HCT116 (cell line): ENCODE measurements at regions not wholly inside any gene's neighbourhood (a gene's known extent, or its start where the extent isn't known, plus 50 kb on each side); places are given as distances from the start of the nearest gene placed in this dataset.

ENCODE experiments used
- ATAC-seq: fragments of 200-7000 bp; cut with Tn5 transposase; 2 replicates; pipeline ENCODE4 v1.9.1; 2020; ENCODE audit warnings: mild to moderate bottlenecking, moderate library complexity
- BruUV-seq: library from RNA; stranded (reverse); fragments of 400-500 nt; replicated peaks from 2 replicates; lab custom pipeline; 2021; lab: Mats Ljungman, UMichigan
- CTCF ChIA-PET: fragments of 300-600 bp; sonication (Branson Sonifier 250); formaldehyde crosslinking; loops from one replicate; lab custom pipeline; 2021; ENCODE audit warnings: antibody characterized with exemption; lab: Charles Lee
- POLR2A ChIA-PET: fragments of 300-600, 350-600 bp; sonication (Branson Sonifier 250); formaldehyde crosslinking; loops from one replicate; lab custom pipeline; 2021; ENCODE audit warnings: antibody characterized with exemption; lab: Charles Lee
- RAD21 ChIA-PET, 2 experiments: fragments of 300-600 bp; sonication (Branson Sonifier 250); formaldehyde crosslinking; loops; one replicate each; lab custom pipeline; 2023; ENCODE audit warnings: low total read pairs in 2 of 2; ENCODE audit not compliant: uncharacterized antibody in 2 of 2, unreplicated experiment in 2 of 2, low non-redundant PET in 1 of 2; lab: Charles Lee
- DNase-seq: peaks from one replicate; pipeline ENCODE4 v3.0.0-alpha.2; 2010; ENCODE audit warnings: low read depth, low spot score
- H2AFZ ChIP-seq: fragments of 200-600 bp; shearing (Covaris generic), sonication (generic); 2 replicates; pipeline ENCODE4 v1.6.1; 2017; ENCODE audit warnings: low read depth, mixed run types, mixed read lengths, antibody characterized with exemption, low read length; ENCODE audit not compliant: poor library complexity, severe bottlenecking
- H3K27ac ChIP-seq: 2 replicates; pipeline ENCODE4 v1.5.1; 2012; ENCODE audit warnings: low read depth, low read length
- H3K27me3 ChIP-seq: fragments of 200-600 bp; sonication (generic); 2 replicates; pipeline ENCODE4 v1.6.1; 2016; ENCODE audit warnings: mixed run types, low read length, mixed read lengths; ENCODE audit not compliant: insufficient read depth
- H3K36me3 ChIP-seq, 2 experiments: fragments of 200-500 bp in 1 of 2; fragments of 200-600 bp in 1 of 2; sonication (Bioruptor generic) in 1 of 2; sonication (generic) in 1 of 2; 2 replicates each; pipeline versions ENCODE4 v1.5.1 to v1.6.1; 2014 to 2016; ENCODE audit warnings: low read length in 2 of 2, inconsistent platforms in 1 of 2, mixed read lengths in 1 of 2, mixed run types in 1 of 2; ENCODE audit not compliant: insufficient read depth in 2 of 2, control insufficient read depth in 1 of 2
- H3K4me1 ChIP-seq, 2 experiments: fragments of 200-600 bp in 1 of 2; sonication (generic) in 1 of 2; 2 replicates each; pipeline versions ENCODE4 v1.5.1 to v1.6.1; 2012 to 2017; ENCODE audit warnings: low read length in 2 of 2, inconsistent platforms in 1 of 2, mild to moderate bottlenecking in 1 of 2, mixed read lengths in 1 of 2, mixed run types in 1 of 2, moderate library complexity in 1 of 2; ENCODE audit not compliant: insufficient read depth in 2 of 2, control insufficient read depth in 1 of 2
- H3K4me2 ChIP-seq: fragments of 200-600 bp; sonication (generic); 2 replicates; pipeline ENCODE4 v1.6.1; 2017; ENCODE audit warnings: mixed run types, low read length, mixed read lengths
- H3K4me3 ChIP-seq, 2 experiments: fragments of 200-600 bp in 1 of 2; sonication (generic) in 1 of 2; replicated peaks in 1 of 2; 2 replicates each; pipeline ENCODE4 v1.5.1; 2011 to 2016; ENCODE audit warnings: low read length in 2 of 2, control low read depth in 1 of 2, low read depth in 1 of 2, mild to moderate bottlenecking in 1 of 2, mixed read lengths in 1 of 2, mixed run types in 1 of 2
- H3K79me2 ChIP-seq: fragments of 200-600 bp; sonication (generic); 2 replicates; pipeline ENCODE4 v1.6.1; 2017; ENCODE audit warnings: mild to moderate bottlenecking, mixed run types, low read length, moderate library complexity, mixed read lengths; ENCODE audit not compliant: insufficient read depth
- H3K9ac ChIP-seq: fragments of 200-600 bp; sonication (generic); 2 replicates; pipeline ENCODE4 v1.6.1; 2016; ENCODE audit warnings: low read length, mixed read lengths
- H3K9me2 ChIP-seq: fragments of 200-600 bp; sonication (generic), shearing (Covaris generic); 2 replicates; pipeline ENCODE4 v1.6.1; 2017; ENCODE audit warnings: mixed run types, mild to moderate bottlenecking, moderate library complexity; ENCODE audit not compliant: insufficient read depth
- H3K9me3 ChIP-seq, 2 experiments: fragments of 200-500 bp in 1 of 2; fragments of 200-600 bp in 1 of 2; sonication (Bioruptor generic) in 1 of 2; sonication (generic) in 1 of 2; 2 replicates each; pipeline ENCODE4 v1.6.1; 2014 to 2017; ENCODE audit warnings: low read length in 2 of 2, mixed read lengths in 2 of 2, inconsistent platforms in 1 of 2, low read depth in 1 of 2, mild to moderate bottlenecking in 1 of 2, mixed run types in 1 of 2, moderate library complexity in 1 of 2; ENCODE audit not compliant: control insufficient read depth in 1 of 2, insufficient read depth in 1 of 2
- H4K20me1 ChIP-seq: fragments of 200-600 bp; sonication (generic), shearing (Covaris generic); 2 replicates; pipeline ENCODE4 v1.6.1; 2017; ENCODE audit warnings: mixed run types, mild to moderate bottlenecking, moderate library complexity; ENCODE audit not compliant: insufficient read depth
- EGR1 ChIP-seq: IDR thresholded peaks from 2 replicates; pipeline ENCODE4 v1.6.1; 2012; ENCODE audit warnings: low read depth
- ELF1 ChIP-seq: IDR thresholded peaks from 2 replicates; pipeline ENCODE4 v1.6.1; 2012; ENCODE audit warnings: low read depth, borderline replicate concordance
- POLR2A ChIP-seq: IDR thresholded peaks from 2 replicates; pipeline ENCODE4 v1.7.0; 2011; ENCODE audit warnings: borderline replicate concordance; ENCODE audit not compliant: insufficient read depth, insufficient read length; ENCODE audit errors: extremely low read depth
- SP1 ChIP-seq: IDR thresholded peaks from 2 replicates; pipeline ENCODE4 v1.6.1; 2012; ENCODE audit warnings: low read depth
- YY1 ChIP-seq: IDR thresholded peaks from 2 replicates; pipeline ENCODE4 v1.6.1; 2011; ENCODE audit warnings: low read length, low read depth, moderate library complexity, mild to moderate bottlenecking; ENCODE audit not compliant: insufficient replicate concordance; ENCODE audit errors: extremely low read depth
- intact Hi-C: fragments of 100-400 bp; cut with micrococcal nuclease; formaldehyde crosslinking; loops from 2 replicates; pipeline ENCODE4 v1.10.0; 2022
- TF ChIP-seq, protein P1 (sequence below), 3 experiments: fragments of 200-600 bp in 1 of 3; sonication (generic) in 1 of 3; IDR thresholded peaks in 2 of 3; conservative IDR thresholded peaks in 1 of 3; 2 replicates each; pipeline ENCODE4 v1.5.1; 2012 to 2017; ENCODE audit warnings: low read depth in 2 of 3, low read length in 2 of 3, antibody characterized with exemption in 1 of 3, borderline replicate concordance in 1 of 3, control low read depth in 1 of 3, mild to moderate bottlenecking in 1 of 3, mixed read lengths in 1 of 3, mixed run types in 1 of 3, moderate library complexity in 1 of 3; ENCODE audit not compliant: insufficient read depth in 1 of 3
- TF ChIP-seq, protein P2 (sequence below): IDR thresholded peaks from 2 replicates; pipeline ENCODE4 v1.6.1; 2012

DNA sequence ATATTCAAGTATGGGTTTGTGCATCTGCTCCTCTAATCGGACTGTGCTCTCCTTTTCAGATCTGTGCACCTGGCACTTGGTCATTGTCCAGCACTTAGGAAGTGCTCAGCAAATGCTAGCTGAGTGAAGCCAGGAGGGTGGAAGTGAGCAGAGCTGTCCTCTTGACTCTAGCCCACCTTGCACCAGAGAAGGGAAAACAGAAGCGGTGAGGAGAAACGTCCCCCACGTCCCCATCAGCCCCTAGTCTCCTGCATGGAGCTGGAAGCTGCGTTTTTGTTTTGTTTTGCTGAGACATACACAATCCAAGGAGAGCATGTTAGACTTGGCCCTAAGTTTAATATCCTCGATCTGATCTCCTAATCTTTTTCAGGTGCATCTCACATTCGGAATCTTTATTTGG, 73.6 kb downstream of the EN1 start (continued):
- TF ChIP-seq, protein P1, sequence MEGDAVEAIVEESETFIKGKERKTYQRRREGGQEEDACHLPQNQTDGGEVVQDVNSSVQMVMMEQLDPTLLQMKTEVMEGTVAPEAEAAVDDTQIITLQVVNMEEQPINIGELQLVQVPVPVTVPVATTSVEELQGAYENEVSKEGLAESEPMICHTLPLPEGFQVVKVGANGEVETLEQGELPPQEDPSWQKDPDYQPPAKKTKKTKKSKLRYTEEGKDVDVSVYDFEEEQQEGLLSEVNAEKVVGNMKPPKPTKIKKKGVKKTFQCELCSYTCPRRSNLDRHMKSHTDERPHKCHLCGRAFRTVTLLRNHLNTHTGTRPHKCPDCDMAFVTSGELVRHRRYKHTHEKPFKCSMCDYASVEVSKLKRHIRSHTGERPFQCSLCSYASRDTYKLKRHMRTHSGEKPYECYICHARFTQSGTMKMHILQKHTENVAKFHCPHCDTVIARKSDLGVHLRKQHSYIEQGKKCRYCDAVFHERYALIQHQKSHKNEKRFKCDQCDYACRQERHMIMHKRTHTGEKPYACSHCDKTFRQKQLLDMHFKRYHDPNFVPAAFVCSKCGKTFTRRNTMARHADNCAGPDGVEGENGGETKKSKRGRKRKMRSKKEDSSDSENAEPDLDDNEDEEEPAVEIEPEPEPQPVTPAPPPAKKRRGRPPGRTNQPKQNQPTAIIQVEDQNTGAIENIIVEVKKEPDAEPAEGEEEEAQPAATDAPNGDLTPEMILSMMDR (IDR thresholded peaks at IDR 0.05 in 2 of 3, conservative IDR thresholded peaks at IDR 0.05 in 1 of 3; ENCODE audit: borderline replicate concordance in 1 of 3, insufficient read depth in 1 of 3, low read depth in 2 of 3, low read length in 2 of 3) = no peak
- TF ChIP-seq POLR2A (no peak), EGR1 (no peak), YY1 (no peak)

GRCh38 chr2:118772487-118773200, 74.8 kb downstream of the EN1 start:
- TF ChIP-seq SP1 (no peak), EGR1 (no peak), ELF1 (no peak)
- TF ChIP-seq, protein P2, sequence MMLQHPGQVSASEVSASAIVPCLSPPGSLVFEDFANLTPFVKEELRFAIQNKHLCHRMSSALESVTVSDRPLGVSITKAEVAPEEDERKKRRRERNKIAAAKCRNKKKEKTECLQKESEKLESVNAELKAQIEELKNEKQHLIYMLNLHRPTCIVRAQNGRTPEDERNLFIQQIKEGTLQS = no peak
- POLR2A ChIA-PET = no interaction called here
- H3K4me3 ChIP-seq = no peak overlapping the region
- no peaks in the 10 kb centered on the region for H3K9me2 ChIP-seq
- no TSS peak for BruUV-seq
- H3K27ac ChIP-seq = no peak overlapping the region
- no peak for ATAC-seq
- H3K79me2 ChIP-seq = no peaks in the 10 kb centered on the region
- no peaks in the 10 kb centered on the region for H4K20me1 ChIP-seq
- H3K27me3 ChIP-seq = peaks cover 6% of the 10 kb centered on the region
- intact Hi-C loops = loop anchor here (5.0 kb wide), 1 partner anchor 85 kb away; no protein-coding TSS in a partner anchor
- no peak overlapping the region for H3K4me2 ChIP-seq
- no peak overlapping the region for H3K9ac ChIP-seq
- RAD21 ChIA-PET = no interaction called here
- peaks cover 0 to 11% of the 10 kb centered on the region in 2 experiments; a peak in 1 of 4 replicates for H3K4me1 ChIP-seq
- CTCF ChIA-PET = no interaction called here
- no peak for DNase-seq
- H3K36me3 ChIP-seq = no peaks in the 10 kb centered on the region
- no peak overlapping the region for H2AFZ ChIP-seq
- H3K9me3 ChIP-seq = no peaks in the 10 kb centered on the region
